Activated CD4-positive, alpha-beta memory T cell treated with anti-CD3 and anti-CD28 coated beads, Interleukin-2, amount 10 ng/mL, durations not matched to agents 7 days and 5 days (primary cell): ENCODE measurements at regions not wholly inside any gene's neighbourhood (a gene's known extent, or its start where the extent isn't known, plus 50 kb on each side); places are given as distances from the start of the nearest gene placed in this dataset.

Experiments used
- CTCF ChIA-PET: fragments of 350-600 bp; sonication (Branson Sonifier 250); formaldehyde crosslinking; loops from one replicate; lab custom pipeline; 2021; ENCODE audit warnings: antibody characterized with exemption, inconsistent platforms; lab: Charles Lee
- POLR2A ChIA-PET: fragments of 350-600 bp; sonication (Branson Sonifier 250); formaldehyde crosslinking; loops from one replicate; lab custom pipeline; 2021; ENCODE audit warnings: antibody characterized with exemption; lab: Charles Lee
- DNase-seq: peaks from one replicate; pipeline ENCODE4 v3.0.0-alpha.2; 2020
- H3K27ac Mint-ChIP-seq: one replicate; pipeline ENCODE4 v1.8.0; 2021; ENCODE audit warnings: mild to moderate bottlenecking, mixed read lengths
- H3K27me3 Mint-ChIP-seq: one replicate; pipeline ENCODE4 v1.8.0; 2021; ENCODE audit warnings: mixed read lengths
- H3K36me3 Mint-ChIP-seq: one replicate; pipeline ENCODE4 v1.8.0; 2021; ENCODE audit warnings: low read depth, mixed read lengths
- H3K4me1 Mint-ChIP-seq: one replicate; pipeline ENCODE4 v1.8.0; 2021; ENCODE audit warnings: mixed read lengths
- H3K4me3 Mint-ChIP-seq: one replicate; pipeline ENCODE4 v1.8.0; 2021; ENCODE audit warnings: mild to moderate bottlenecking, mixed read lengths
- H3K9me3 Mint-ChIP-seq: one replicate; pipeline ENCODE4 v1.8.0; 2021; ENCODE audit warnings: mixed read lengths

GRCh38 chr11:82676483-82677094 lies 57.1 kb downstream of the FAM181B start:
- CTCF ChIA-PET, result interaction anchor here (0.9 kb wide), 1 partner anchor 20 kb away, joined by 3 read pairs; no protein-coding TSS in a partner anchor
- Mint-ChIP-seq H3K4me3 (no peak overlapping the region), H3K27me3 (peaks cover 10% of the 10 kb centered on the region), H3K9me3 (no peaks in the 10 kb centered on the region), H3K36me3 (no peaks in the 10 kb centered on the region), H3K27ac (no peak overlapping the region), H3K4me1 (peaks cover 4% of the 10 kb centered on the region)
- DNase-seq, result no peak
- POLR2A ChIA-PET, result no interaction called here

DNA sequence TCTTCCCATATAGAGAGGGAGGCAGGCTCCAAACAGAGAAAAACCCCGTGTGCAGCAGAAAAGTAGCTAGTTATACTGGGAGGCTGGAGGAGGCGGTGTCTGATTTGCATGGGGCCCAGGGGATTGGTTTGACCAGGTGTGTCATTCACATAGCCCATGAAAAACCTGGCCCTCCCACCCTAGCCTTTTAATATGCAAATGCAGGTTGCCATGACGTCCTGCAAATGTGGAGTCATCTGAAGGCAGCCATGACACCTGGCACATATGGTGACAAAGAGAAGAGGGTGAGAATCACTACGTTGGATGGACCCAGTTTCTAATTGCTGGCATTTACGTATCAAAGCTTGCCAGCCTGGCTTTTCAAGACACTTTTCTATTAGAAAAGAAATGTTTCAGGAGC lies 57.8 kb downstream of the FAM181B start:
- no peaks in the 10 kb centered on the region for H3K9me3 Mint-ChIP-seq
- H3K4me1 Mint-ChIP-seq, result peaks cover 4% of the 10 kb centered on the region
- no peaks in the 10 kb centered on the region for H3K36me3 Mint-ChIP-seq
- H3K4me3 Mint-ChIP-seq, result no peak overlapping the region
- H3K27me3 Mint-ChIP-seq, result peaks cover 10% of the 10 kb centered on the region
- H3K27ac Mint-ChIP-seq, result no peak overlapping the region
- DNase-seq, result no peak
- ChIA-PET POLR2A (no interaction called here), CTCF (interaction anchor here (0.9 kb wide), 1 partner anchor 21 kb away, joined by 3 read pairs; no protein-coding TSS in a partner anchor)

DNA sequence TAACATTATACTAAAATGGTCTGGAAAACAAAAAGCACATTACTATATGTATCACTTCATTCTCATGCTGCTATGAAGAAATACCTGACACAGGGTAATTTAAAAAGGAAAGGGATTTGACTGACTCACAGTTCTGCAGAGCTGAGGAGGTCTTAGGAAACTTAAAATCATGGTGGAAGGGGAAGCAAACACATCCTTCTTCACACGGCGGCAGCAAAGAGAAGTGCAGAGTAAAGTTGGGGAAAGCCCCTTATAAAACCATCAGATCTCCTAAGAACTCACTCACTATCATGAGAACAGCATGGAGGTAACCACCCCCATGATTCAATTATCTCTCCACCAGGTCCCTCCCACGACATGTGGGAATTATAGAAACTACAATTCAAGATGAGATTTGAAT lies 60.0 kb downstream of the FAM181B start:
- no peak overlapping the region for H3K27ac Mint-ChIP-seq
- CTCF ChIA-PET, result no interaction called here
- no peaks in the 10 kb centered on the region for H3K36me3 Mint-ChIP-seq
- no peak overlapping the region for H3K4me3 Mint-ChIP-seq
- peaks cover 17% of the 10 kb centered on the region for H3K27me3 Mint-ChIP-seq
- DNase-seq, result no peak
- POLR2A ChIA-PET, result no interaction called here
- H3K4me1 Mint-ChIP-seq, result no peaks in the 10 kb centered on the region
- H3K9me3 Mint-ChIP-seq, result no peaks in the 10 kb centered on the region

DNA sequence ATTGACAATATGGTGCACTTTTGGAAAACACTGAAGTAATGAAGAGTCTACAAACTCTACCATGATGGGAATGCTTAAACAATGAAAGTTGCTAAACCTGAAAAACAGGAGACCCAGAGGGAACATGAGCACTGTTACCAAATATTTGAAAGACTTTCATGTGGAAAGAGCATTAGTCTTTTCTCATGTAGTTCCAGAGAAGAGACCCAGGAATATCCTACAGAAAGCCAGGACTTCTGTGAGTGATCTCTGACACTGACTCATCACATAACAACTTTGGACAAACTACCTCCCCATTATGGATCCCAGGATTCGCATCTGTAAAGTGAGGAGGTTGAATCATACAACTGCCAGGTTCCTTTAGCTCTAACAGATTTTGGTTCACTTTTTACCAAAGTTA lies 62.2 kb downstream of the FAM181B start:
- Mint-ChIP-seq H3K9me3 (no peaks in the 10 kb centered on the region), H3K36me3 (no peaks in the 10 kb centered on the region), H3K27me3 (peaks cover 17% of the 10 kb centered on the region), H3K4me3 (no peak overlapping the region), H3K4me1 (no peaks in the 10 kb centered on the region), H3K27ac (no peak overlapping the region)
- DNase-seq, result no peak
- ChIA-PET CTCF (no interaction called here), POLR2A (no interaction called here)

DNA sequence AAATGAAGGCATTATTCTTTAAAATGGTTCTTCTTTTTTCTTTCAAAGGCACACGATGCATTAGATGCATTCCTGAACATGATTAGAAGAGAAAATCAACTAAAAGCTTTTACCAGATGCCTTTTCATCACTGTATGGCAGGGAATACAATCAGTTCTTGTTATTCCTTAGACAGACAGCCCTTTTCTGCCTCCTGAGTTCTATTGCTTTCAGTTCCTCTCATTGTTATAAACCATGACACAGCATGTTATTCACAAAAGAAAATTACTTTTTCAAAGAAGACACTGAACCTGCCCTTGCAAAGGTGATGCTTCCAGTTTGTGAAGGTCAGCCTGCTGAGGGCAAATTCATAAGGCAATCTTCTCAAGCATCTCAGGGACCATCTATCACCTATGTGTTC lies 70.1 kb downstream of the FAM181B start:
- H3K27ac Mint-ChIP-seq, result no peak overlapping the region
- DNase-seq, result no peak
- ChIA-PET POLR2A (no interaction called here), CTCF (no interaction called here)
- H3K4me1 Mint-ChIP-seq, result no peaks in the 10 kb centered on the region
- H3K27me3 Mint-ChIP-seq, result peaks cover under 1% of the 10 kb centered on the region
- H3K36me3 Mint-ChIP-seq, result no peaks in the 10 kb centered on the region
- no peak overlapping the region for H3K4me3 Mint-ChIP-seq
- H3K9me3 Mint-ChIP-seq, result no peaks in the 10 kb centered on the region

- no peak for DNase-seq
- Mint-ChIP-seq H3K4me1 (no peaks in the 10 kb centered on the region), H3K36me3 (no peaks in the 10 kb centered on the region), H3K27me3 (peaks cover 4% of the 10 kb centered on the region), H3K4me3 (no peak overlapping the region), H3K27ac (no peak overlapping the region), H3K9me3 (no peaks in the 10 kb centered on the region)
- CTCF ChIA-PET, result no interaction called here
- POLR2A ChIA-PET, result no interaction called here
Observed at GRCh38 chr11:82653752-82654151, 79.9 kb downstream of the FAM181B start.

DNA sequence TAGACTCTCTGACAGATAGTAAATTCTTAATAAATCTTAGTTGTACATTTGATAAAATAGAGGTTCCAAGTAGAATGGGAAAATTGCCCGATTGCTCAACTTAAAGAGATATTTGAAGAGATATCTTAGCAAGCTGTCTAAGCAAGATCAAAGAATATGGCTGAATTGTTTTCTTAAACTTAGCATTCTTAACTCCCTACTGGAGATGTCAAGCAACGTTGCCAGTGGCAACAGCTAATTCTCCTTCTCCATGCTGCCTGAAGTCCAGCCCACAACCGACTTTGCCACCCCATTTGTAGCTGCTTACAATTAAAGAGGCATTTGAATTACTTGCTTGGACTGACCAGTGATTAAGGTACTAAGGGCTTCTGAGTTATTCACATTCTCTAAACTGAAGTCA lies 94.4 kb downstream of the FAM181B start:
- Mint-ChIP-seq H3K9me3 (no peaks in the 10 kb centered on the region), H3K4me1 (no peaks in the 10 kb centered on the region), H3K4me3 (no peak overlapping the region), H3K36me3 (no peaks in the 10 kb centered on the region), H3K27ac (no peak overlapping the region), H3K27me3 (peaks cover 2% of the 10 kb centered on the region)
- POLR2A ChIA-PET, result no interaction called here
- CTCF ChIA-PET, result no interaction called here
- DNase-seq, result no peak

DNA sequence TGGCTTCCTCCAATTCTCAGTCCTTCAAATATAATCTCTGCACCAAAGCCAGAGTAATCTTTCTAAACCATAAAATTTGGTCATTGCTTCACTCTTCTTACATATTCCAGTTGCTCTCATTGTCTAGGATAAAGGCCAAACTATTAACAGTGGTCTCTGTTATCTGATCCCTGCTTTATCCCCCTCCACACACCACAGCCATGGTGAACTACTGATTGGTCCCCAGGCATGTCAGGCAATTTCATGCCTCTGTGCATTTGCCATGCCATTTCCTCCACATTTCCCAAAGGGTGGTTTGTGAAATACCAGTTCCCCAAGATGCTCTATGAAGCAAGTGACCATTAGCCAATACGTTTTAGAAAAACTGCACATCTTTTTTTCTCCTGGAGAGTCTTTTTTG lies 97.0 kb downstream of the FAM181B start:
- ChIA-PET POLR2A (no interaction called here), CTCF (no interaction called here)
- Mint-ChIP-seq H3K9me3 (no peaks in the 10 kb centered on the region), H3K4me3 (no peak overlapping the region), H3K36me3 (no peaks in the 10 kb centered on the region), H3K27ac (no peak overlapping the region), H3K4me1 (no peaks in the 10 kb centered on the region), H3K27me3 (peaks cover 2% of the 10 kb centered on the region)
- DNase-seq, result no peak

GRCh38 chr11:82634091-82634490 lies 99.6 kb downstream of the FAM181B start:
- Mint-ChIP-seq H3K27me3 (peaks cover 2% of the 10 kb centered on the region), H3K4me1 (no peaks in the 10 kb centered on the region), H3K4me3 (no peak overlapping the region), H3K9me3 (no peaks in the 10 kb centered on the region), H3K36me3 (no peaks in the 10 kb centered on the region), H3K27ac (no peak overlapping the region)
- ChIA-PET POLR2A (no interaction called here), CTCF (no interaction called here)
- no peak for DNase-seq

DNA sequence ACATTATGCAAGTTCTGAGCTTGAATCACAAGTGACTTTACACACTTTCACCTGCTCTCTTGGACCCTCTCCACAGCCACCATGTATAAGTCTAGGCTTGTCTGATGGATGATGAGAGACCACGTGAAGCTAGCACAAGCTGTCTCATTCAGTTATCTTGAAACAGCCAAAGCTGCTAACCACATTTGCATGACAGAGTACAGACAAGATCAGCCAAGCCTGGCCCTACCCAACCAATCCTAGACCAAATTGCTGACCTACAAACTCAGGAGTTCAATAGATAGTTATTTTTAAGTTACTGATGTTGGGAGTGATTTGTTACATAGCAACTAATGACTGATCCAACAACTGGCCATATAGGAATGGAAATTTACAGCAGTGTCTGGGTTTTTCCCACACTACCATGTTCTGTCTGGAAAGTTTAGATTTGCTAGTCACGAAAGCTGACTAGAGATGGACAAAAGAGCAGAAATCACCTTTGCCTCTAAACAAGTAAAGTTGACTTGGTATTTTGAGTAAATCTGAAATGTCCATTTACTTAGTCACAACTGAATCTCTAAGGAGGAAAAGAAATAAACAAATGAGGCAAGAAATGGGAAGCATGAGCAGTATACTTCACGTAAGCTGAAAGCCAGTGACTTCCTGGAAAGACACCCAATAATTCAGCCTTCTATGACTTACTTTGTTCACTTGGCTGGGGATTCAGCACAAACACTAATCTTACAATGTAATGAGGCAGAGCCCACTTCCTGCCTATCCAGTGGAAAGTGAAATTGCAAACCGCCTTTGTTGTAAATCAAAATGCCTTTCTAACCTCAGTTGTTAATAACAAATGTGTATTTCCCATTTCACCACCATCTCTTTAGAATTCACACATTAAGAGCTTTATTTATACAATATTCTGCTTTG lies 101.7 kb downstream of the FAM181B start:
- Mint-ChIP-seq H3K27ac (no peak overlapping the region), H3K4me3 (no peak overlapping the region), H3K4me1 (no peaks in the 10 kb centered on the region), H3K36me3 (no peaks in the 10 kb centered on the region), H3K9me3 (peaks cover 7% of the 10 kb centered on the region), H3K27me3 (peaks cover 2% of the 10 kb centered on the region)
- ChIA-PET POLR2A (no interaction called here), CTCF (no interaction called here)
- DNase-seq, result no peak

- ChIA-PET POLR2A (no interaction called here), CTCF (no interaction called here)
- Mint-ChIP-seq H3K9me3 (no peaks in the 10 kb centered on the region), H3K4me3 (no peak overlapping the region), H3K27ac (no peak overlapping the region), H3K36me3 (no peaks in the 10 kb centered on the region), H3K4me1 (no peaks in the 10 kb centered on the region), H3K27me3 (no peaks in the 10 kb centered on the region)
- no peak for DNase-seq
Observed at GRCh38 chr11:82610671-82611070, 123.0 kb downstream of the FAM181B start.

DNA sequence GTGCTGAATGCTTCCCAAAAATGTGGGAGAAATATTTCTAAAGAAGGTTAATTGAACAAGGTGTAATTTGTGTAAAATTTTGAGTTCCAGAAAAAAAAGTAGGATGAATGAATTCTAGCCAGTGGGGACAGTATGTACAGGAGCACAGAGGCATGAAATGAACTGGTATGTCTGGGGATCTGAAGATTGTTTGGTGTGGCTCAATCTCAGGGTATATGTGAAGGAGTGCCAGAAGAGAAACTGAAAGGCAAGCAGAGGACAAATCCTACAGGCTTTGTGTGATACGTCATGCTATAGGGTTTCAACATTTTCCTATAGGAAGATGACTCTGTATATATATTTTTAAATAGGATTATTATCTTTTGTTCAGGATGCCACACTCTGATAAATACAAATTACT lies 126.9 kb downstream of the FAM181B start:
- H3K27me3 Mint-ChIP-seq, result no peaks in the 10 kb centered on the region
- H3K36me3 Mint-ChIP-seq, result no peaks in the 10 kb centered on the region
- H3K4me1 Mint-ChIP-seq, result no peaks in the 10 kb centered on the region
- DNase-seq, result no peak
- H3K9me3 Mint-ChIP-seq, result no peaks in the 10 kb centered on the region
- H3K4me3 Mint-ChIP-seq, result no peak overlapping the region
- ChIA-PET POLR2A (no interaction called here), CTCF (no interaction called here)
- H3K27ac Mint-ChIP-seq, result no peak overlapping the region

DNA sequence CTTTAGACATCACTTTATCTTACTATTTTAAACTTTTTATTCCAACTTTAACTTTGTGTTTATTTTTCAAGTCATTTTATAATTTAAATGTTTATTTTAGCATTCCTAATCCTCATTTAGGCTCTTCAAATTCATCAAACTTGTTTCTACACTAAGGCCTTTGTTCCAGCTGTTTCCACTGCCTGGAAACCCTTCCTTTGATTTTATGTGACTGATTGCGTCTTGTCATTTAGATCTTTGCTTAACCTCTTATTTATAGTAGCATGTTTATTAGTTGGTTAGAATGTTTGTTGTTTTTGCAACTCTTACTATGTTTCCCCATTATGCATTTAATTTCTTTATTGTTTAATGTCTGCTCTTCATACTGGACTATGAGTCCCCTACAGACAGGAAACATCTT lies 132.0 kb downstream of the FAM181B start:
- DNase-seq, result no peak
- Mint-ChIP-seq H3K4me1 (no peaks in the 10 kb centered on the region), H3K27me3 (no peaks in the 10 kb centered on the region), H3K27ac (no peak overlapping the region), H3K36me3 (no peaks in the 10 kb centered on the region), H3K4me3 (no peak overlapping the region), H3K9me3 (no peaks in the 10 kb centered on the region)
- CTCF ChIA-PET, result no interaction called here
- POLR2A ChIA-PET, result no interaction called here

DNA sequence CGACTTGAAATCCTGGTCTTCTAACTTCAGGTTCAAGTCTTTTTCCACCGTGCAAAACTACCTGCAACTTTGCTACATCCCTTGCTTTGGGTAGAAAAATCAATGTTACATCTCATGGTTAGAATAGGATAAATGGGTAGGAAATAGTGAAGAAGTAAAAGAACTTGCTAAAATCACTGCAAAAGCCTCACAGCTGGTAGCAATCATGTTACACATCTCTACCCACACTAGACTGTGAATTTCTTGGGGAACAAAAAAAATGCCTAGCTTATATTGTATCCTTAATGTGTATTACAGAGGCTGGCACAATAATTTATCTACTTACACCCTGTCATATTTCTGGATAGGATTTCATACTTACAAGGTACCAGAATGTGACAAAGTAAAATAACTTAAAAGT lies 133.8 kb downstream of the FAM181B start:
- Mint-ChIP-seq H3K9me3 (no peaks in the 10 kb centered on the region), H3K4me1 (no peaks in the 10 kb centered on the region), H3K27ac (no peak overlapping the region), H3K36me3 (no peaks in the 10 kb centered on the region), H3K4me3 (no peak overlapping the region), H3K27me3 (no peaks in the 10 kb centered on the region)
- no peak for DNase-seq
- POLR2A ChIA-PET, result no interaction called here
- CTCF ChIA-PET, result no interaction called here
